Caco-2 (cell line): ENCODE measurements at regions not wholly inside any gene's neighbourhood (a gene's known extent, or its start where the extent isn't known, plus 50 kb on each side); places are given as distances from the start of the nearest gene placed in this dataset.

ENCODE experiments used
- BruUV-seq: library from RNA; stranded (reverse); fragments of 400-500 nt; replicated peaks from 2 replicates; lab custom pipeline; 2021; lab: Mats Ljungman, UMichigan
- CTCF ChIA-PET: fragments of 300-600 bp; sonication (Branson Sonifier 250); formaldehyde crosslinking; loops from one replicate; lab custom pipeline; 2022; ENCODE audit warnings: antibody characterized with exemption; lab: Charles Lee
- POLR2A ChIA-PET: fragments of 300-600 bp; sonication (Branson Sonifier 250); formaldehyde crosslinking; loops from one replicate; lab custom pipeline; 2022; ENCODE audit warnings: antibody characterized with exemption; lab: Charles Lee
- DNase-seq, 2 experiments: peaks; one replicate each; pipeline versions ENCODE4 v3.0.0 to v3.0.0-alpha.2; 2020 to 2022
- H3K27me3 ChIP-seq: replicated peaks from 2 replicates; pipeline ENCODE4 v1.6.0; 2011; ENCODE audit warnings: low read length; ENCODE audit not compliant: control insufficient read depth, insufficient read depth
- H3K36me3 ChIP-seq: 2 replicates; pipeline ENCODE4 v1.5.1; 2011; ENCODE audit warnings: low read length; ENCODE audit not compliant: control insufficient read depth, insufficient read depth
- H3K4me1 ChIP-seq: fragments of 250-450 bp; sonication (Bioruptor Pico); 2 replicates; pipeline ENCODE4 v1.5.1; 2020; ENCODE audit warnings: mild to moderate bottlenecking
- H3K4me3 ChIP-seq: 2 replicates; pipeline ENCODE4 v1.5.1; 2011; ENCODE audit warnings: low read depth, mild to moderate bottlenecking, control low read depth, low read length
- H3K9me3 ChIP-seq: fragments of 250-450 bp; sonication (Bioruptor Pico); 2 replicates; pipeline ENCODE4 v1.5.1; 2020; ENCODE audit warnings: mild to moderate bottlenecking, moderate library complexity
- H3K27ac Mint-ChIP-seq: one replicate; pipeline ENCODE4 v1.8.0; 2022; ENCODE audit warnings: mixed read lengths; ENCODE audit not compliant: unreplicated experiment
- H3K27me3 Mint-ChIP-seq: one replicate; pipeline ENCODE4 v1.8.0; 2022; ENCODE audit warnings: mixed read lengths; ENCODE audit not compliant: insufficient read depth, unreplicated experiment
- H3K36me3 Mint-ChIP-seq: one replicate; pipeline ENCODE4 v1.8.0; 2022; ENCODE audit warnings: mild to moderate bottlenecking, mixed read lengths; ENCODE audit not compliant: insufficient read depth, unreplicated experiment
- H3K4me1 Mint-ChIP-seq: one replicate; pipeline ENCODE4 v1.8.0; 2022; ENCODE audit warnings: low read depth, mixed read lengths; ENCODE audit not compliant: unreplicated experiment
- H3K4me3 Mint-ChIP-seq: one replicate; pipeline ENCODE4 v1.8.0; 2022; ENCODE audit warnings: mild to moderate bottlenecking, moderate library complexity, mixed read lengths; ENCODE audit not compliant: unreplicated experiment
- H3K9me3 Mint-ChIP-seq: one replicate; pipeline ENCODE4 v1.8.0; 2022; ENCODE audit warnings: mixed read lengths; ENCODE audit not compliant: unreplicated experiment
- intact Hi-C: fragments of 100-400 bp; cut with micrococcal nuclease; formaldehyde crosslinking; loops from one replicate; pipeline ENCODE4 v1.10.0; 2022; ENCODE audit not compliant: unreplicated experiment
- TF ChIP-seq, protein P1 (sequence below), 2 experiments: fragments of 200-600 bp in 1 of 2; IDR thresholded peaks; 1 replicate in 1 of 2; 2 replicates in 1 of 2; pipeline versions ENCODE4 v1.5.1 to v1.8.0; 2011 to 2022; ENCODE audit warnings: antibody characterized with exemption in 1 of 2, control low read depth in 1 of 2, inconsistent platforms in 1 of 2, low read depth in 1 of 2, low read length in 1 of 2, mild to moderate bottlenecking in 1 of 2, moderate library complexity in 1 of 2; ENCODE audit not compliant: insufficient read depth in 1 of 2, severe bottlenecking in 1 of 2, unreplicated experiment in 1 of 2

DNA sequence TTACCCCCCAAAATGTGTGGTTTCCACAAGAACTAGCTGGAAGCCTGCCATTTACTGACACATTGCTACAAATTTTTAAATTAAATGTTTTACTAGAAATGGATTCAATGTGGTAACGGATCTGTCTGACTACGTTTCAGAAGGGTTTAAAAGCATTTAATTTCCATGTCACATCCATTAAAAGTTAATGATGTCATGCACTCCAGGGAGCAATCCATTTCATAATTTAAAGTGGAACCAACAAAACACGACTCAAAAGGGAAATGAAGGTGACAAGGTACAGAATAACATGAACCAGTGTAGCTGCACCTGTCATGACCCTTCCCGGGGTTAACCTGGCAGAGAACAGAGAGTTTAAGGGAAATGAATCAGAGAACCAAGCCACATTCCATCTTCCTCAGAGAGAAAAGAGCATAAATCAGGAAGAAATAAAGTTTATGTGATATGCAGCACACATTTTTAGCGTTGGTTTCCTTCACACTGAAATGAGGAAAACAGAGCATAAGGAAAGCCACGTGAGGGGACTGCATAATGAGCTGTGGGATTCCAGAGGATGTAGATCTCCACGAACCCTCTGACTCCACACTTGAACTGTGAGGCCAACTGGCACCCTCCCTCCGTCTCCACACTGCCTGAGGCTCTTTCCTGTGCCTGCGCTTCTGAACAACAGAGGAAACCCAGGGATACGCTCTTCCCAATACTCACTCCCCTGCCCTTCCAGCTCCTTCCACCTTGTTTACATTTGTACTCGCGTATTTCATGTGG, 170.3 kb upstream of the AHI1 start:
- DNase-seq, result no peak
- H3K36me3 Mint-ChIP-seq, result no peaks in the 10 kb centered on the region
- CTCF ChIA-PET, result no interaction called here
- intact Hi-C loops, result loop anchor here (5.0 kb wide), 1 partner anchor 216 kb away; no protein-coding TSS in a partner anchor
- POLR2A ChIA-PET, result no interaction called here
- H3K27me3 ChIP-seq, result 0 out of 2 replicates have a peak, but pooled peaks cover 1% of the 10 kb centered on the region
- H3K27ac Mint-ChIP-seq, result no peak overlapping the region
- BruUV-seq, result no TSS peak
- no peak overlapping the region for H3K4me3 ChIP-seq
- no peaks in the 10 kb centered on the region for H3K4me1 ChIP-seq
- no peaks in the 10 kb centered on the region for H3K4me1 Mint-ChIP-seq
- H3K9me3 Mint-ChIP-seq, result no peaks in the 10 kb centered on the region
- H3K27me3 Mint-ChIP-seq, result peaks cover 12% of the 10 kb centered on the region
- no peaks in the 10 kb centered on the region for H3K36me3 ChIP-seq
- no peak overlapping the region for H3K4me3 Mint-ChIP-seq
- no peaks in the 10 kb centered on the region for H3K9me3 ChIP-seq
- TF ChIP-seq, protein P1, sequence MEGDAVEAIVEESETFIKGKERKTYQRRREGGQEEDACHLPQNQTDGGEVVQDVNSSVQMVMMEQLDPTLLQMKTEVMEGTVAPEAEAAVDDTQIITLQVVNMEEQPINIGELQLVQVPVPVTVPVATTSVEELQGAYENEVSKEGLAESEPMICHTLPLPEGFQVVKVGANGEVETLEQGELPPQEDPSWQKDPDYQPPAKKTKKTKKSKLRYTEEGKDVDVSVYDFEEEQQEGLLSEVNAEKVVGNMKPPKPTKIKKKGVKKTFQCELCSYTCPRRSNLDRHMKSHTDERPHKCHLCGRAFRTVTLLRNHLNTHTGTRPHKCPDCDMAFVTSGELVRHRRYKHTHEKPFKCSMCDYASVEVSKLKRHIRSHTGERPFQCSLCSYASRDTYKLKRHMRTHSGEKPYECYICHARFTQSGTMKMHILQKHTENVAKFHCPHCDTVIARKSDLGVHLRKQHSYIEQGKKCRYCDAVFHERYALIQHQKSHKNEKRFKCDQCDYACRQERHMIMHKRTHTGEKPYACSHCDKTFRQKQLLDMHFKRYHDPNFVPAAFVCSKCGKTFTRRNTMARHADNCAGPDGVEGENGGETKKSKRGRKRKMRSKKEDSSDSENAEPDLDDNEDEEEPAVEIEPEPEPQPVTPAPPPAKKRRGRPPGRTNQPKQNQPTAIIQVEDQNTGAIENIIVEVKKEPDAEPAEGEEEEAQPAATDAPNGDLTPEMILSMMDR (IDR thresholded peaks at IDR 0.05; ENCODE audit: insufficient read depth in 1 of 2, low read depth in 1 of 2, low read length in 1 of 2, severe bottlenecking in 1 of 2, unreplicated experiment in 1 of 2), result no peak

DNA sequence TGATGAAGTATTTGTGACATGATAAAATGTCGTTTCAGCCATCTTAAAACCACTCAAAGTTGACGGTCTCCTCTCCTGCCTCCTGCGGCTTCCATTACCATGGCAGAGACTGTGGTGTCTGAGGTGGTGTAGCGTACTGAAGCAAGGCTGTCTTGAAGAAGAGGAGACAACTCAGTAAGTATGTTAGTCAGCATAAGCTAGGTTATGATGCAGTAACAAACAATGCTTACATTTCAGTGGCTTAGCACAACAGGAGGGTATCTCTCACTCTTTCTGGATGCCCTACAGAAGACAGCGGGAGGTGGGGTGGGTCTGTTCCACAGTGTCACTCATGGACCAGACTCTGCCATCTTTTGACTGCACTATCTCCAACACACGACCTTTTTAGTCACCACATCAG, 174.7 kb upstream of the AHI1 start:
- Histone ChIP-seq H3K9me3 (no peaks in the 10 kb centered on the region), H3K4me3 (no peak overlapping the region), H3K36me3 (no peaks in the 10 kb centered on the region), H3K27me3 (0 out of 2 replicates have a peak, but pooled peaks cover 1% of the 10 kb centered on the region), H3K4me1 (no peaks in the 10 kb centered on the region)
- H3K9me3 Mint-ChIP-seq, result no peaks in the 10 kb centered on the region
- DNase-seq, result no peak
- H3K36me3 Mint-ChIP-seq, result no peaks in the 10 kb centered on the region
- BruUV-seq, result no TSS peak
- intact Hi-C loops, result loop anchor here (10.0 kb wide), 1 partner anchor 137 kb away; no protein-coding TSS in a partner anchor
- H3K27me3 Mint-ChIP-seq, result peaks cover 8% of the 10 kb centered on the region
- H3K4me1 Mint-ChIP-seq, result no peaks in the 10 kb centered on the region
- no peak overlapping the region for H3K27ac Mint-ChIP-seq
- ChIA-PET CTCF (no interaction called here), POLR2A (no interaction called here)
- H3K4me3 Mint-ChIP-seq, result no peak overlapping the region
- TF ChIP-seq, protein P1 (IDR thresholded peaks at IDR 0.05; ENCODE audit: insufficient read depth in 1 of 2, low read depth in 1 of 2, low read length in 1 of 2, severe bottlenecking in 1 of 2, unreplicated experiment in 1 of 2), result no peak

DNA sequence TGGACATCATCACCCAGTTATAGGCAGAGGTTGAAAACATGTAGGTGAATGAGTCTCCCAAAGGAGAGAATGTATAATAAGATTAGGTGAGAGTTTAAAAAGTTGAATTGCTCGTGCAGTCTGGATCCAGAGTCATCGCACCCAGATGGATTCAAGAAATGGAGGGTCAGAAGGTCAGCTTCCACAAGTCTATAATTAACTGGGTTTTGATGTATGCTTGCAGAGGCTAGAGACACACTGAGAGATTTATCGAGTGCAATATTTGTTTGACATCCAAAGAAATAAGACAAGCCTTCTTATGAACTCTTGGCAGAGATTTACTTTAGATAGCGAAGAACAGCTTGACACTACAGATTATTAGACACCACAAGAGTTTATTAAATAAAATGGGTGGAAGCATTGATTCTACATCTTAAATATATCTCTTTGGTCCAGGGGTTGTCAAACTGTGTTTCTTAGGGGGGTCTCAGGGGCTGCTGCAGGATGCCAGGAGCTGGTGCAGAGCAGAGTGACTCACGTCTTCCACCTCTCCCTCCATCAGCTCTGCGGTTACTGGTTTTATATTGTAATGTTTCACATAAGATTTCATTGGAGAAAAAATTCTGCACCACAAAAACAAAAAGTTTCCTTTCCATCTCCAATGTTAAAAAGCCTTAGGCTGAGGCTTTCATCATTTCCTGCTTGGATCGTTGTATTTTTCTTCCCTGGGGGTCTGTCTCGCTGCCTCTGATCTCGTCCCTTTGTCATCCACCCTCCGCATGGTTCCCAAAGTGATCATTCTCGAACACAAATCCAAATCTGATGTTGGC, 176.2 kb upstream of the AHI1 start:
- H3K36me3 ChIP-seq, result no peaks in the 10 kb centered on the region
- BruUV-seq, result no TSS peak
- Mint-ChIP-seq H3K9me3 (no peaks in the 10 kb centered on the region), H3K27ac (no peak overlapping the region), H3K27me3 (peaks cover 3% of the 10 kb centered on the region), H3K4me1 (no peaks in the 10 kb centered on the region), H3K4me3 (no peak overlapping the region), H3K36me3 (no peaks in the 10 kb centered on the region)
- ChIA-PET CTCF (no interaction called here), POLR2A (no interaction called here)
- intact Hi-C loops, result loop anchor here (10.0 kb wide), 1 partner anchor 139 kb away; no protein-coding TSS in a partner anchor
- TF ChIP-seq, protein P1 (IDR thresholded peaks at IDR 0.05; ENCODE audit: insufficient read depth in 1 of 2, low read depth in 1 of 2, low read length in 1 of 2, severe bottlenecking in 1 of 2, unreplicated experiment in 1 of 2), result no peak
- H3K27me3 ChIP-seq, result no peaks in the 10 kb centered on the region
- DNase-seq, result no peak
- no peaks in the 10 kb centered on the region for H3K4me1 ChIP-seq
- H3K4me3 ChIP-seq, result no peak overlapping the region
- H3K9me3 ChIP-seq, result no peaks in the 10 kb centered on the region
